PC-3 (cell line): ENCODE measurements at regions not wholly inside any gene's neighbourhood (a gene's known extent, or its start where the extent isn't known, plus 50 kb on each side); places are given as distances from the start of the nearest gene placed in this dataset.

Experiments used
- ATAC-seq: fragments of 200-7000 bp; cut with Tn5 transposase; 2 replicates; pipeline ENCODE4 v1.9.1; 2020; ENCODE audit warnings: mild to moderate bottlenecking, moderate library complexity
- BruUV-seq: library from RNA; stranded (reverse); fragments of 400-500 nt; replicated peaks from 2 replicates; lab custom pipeline; 2021; lab: Mats Ljungman, UMichigan
- CTCF ChIA-PET: fragments of 300-600 bp; sonication (Branson Sonifier 250); formaldehyde crosslinking; loops from one replicate; lab custom pipeline; 2022; ENCODE audit warnings: antibody characterized with exemption; lab: Charles Lee
- POLR2A ChIA-PET: fragments of 300-600 bp; sonication (Branson Sonifier 250); formaldehyde crosslinking; loops from one replicate; lab custom pipeline; 2022; ENCODE audit warnings: antibody characterized with exemption; ENCODE audit not compliant: unreplicated experiment; lab: Charles Lee
- DNase-seq: peaks from one replicate; pipeline ENCODE4 v3.0.0-alpha.2; 2015
- H2AFZ ChIP-seq: fragments of 300-600 bp; sonication (generic); 2 replicates; pipeline ENCODE4 v1.6.0; 2016; ENCODE audit warnings: antibody characterized with exemption, low read length
- H3F3A ChIP-seq: fragments of 300-600 bp; sonication (generic); one replicate; pipeline ENCODE4 v1.6.0; 2017; ENCODE audit warnings: antibody characterized with exemption, low read length, control low read depth, mild to moderate bottlenecking; ENCODE audit not compliant: unreplicated experiment
- H3K27ac ChIP-seq: fragments of 300-600 bp; sonication (generic); 2 replicates; pipeline ENCODE4 v1.5.1; 2016; ENCODE audit warnings: mild to moderate bottlenecking, low read length
- H3K27me3 ChIP-seq: fragments of 300-600 bp; sonication (generic); 2 replicates; pipeline ENCODE4 v1.6.1; 2016; ENCODE audit warnings: low read length, mixed read lengths
- H3K36me3 ChIP-seq: fragments of 300-600 bp; sonication (generic); 2 replicates; pipeline ENCODE4 v1.6.1; 2016; ENCODE audit warnings: low read depth, mixed run types, low read length, mixed read lengths
- H3K4me1 ChIP-seq: fragments of 300-600 bp; sonication (generic); 2 replicates; pipeline ENCODE4 v1.5.1; 2016; ENCODE audit warnings: low read length; ENCODE audit not compliant: insufficient read depth
- H3K4me2 ChIP-seq: fragments of 300-600 bp; sonication (generic); 2 replicates; pipeline ENCODE4 v1.6.0; 2016; ENCODE audit warnings: low read length
- H3K4me3 ChIP-seq: fragments of 300-600 bp; sonication (generic); 2 replicates; pipeline ENCODE4 v1.5.1; 2016; ENCODE audit warnings: mild to moderate bottlenecking, low read length, mixed read lengths
- H3K79me2 ChIP-seq: fragments of 300-600 bp; sonication (generic); 2 replicates; pipeline ENCODE4 v1.6.1; 2017; ENCODE audit warnings: low read length, mixed read lengths
- H3K9ac ChIP-seq: fragments of 300-600 bp; sonication (generic); 2 replicates; pipeline ENCODE4 v1.6.0; 2016; ENCODE audit warnings: mild to moderate bottlenecking, low read length
- H3K9me2 ChIP-seq: fragments of 300-600 bp; sonication (generic); replicated peaks from 2 replicates; pipeline ENCODE4 v1.6.1; 2016; ENCODE audit warnings: mixed run types, low read length, mixed read lengths
- H3K9me3 ChIP-seq: fragments of 300-600 bp; sonication (generic); 2 replicates; pipeline ENCODE4 v1.6.1; 2016; ENCODE audit warnings: low read length, mixed read lengths
- H4K20me1 ChIP-seq: fragments of 300-600 bp; sonication (generic); 2 replicates; pipeline ENCODE4 v1.6.1; 2016; ENCODE audit warnings: low read length, mixed read lengths
- CTCF ChIP-seq: fragments of 300-600 bp; sonication (generic); conservative IDR thresholded peaks from 2 replicates; pipeline ENCODE4 v1.5.1; 2017; ENCODE audit warnings: antibody characterized with exemption, low read depth, mild to moderate bottlenecking, low read length
- EZH2 ChIP-seq: fragments of 300-600 bp; sonication (generic); IDR thresholded peaks from one replicate; pipeline ENCODE4 v1.6.1; 2017; ENCODE audit warnings: antibody characterized with exemption, mild to moderate bottlenecking, low read length; ENCODE audit not compliant: unreplicated experiment
- EZH2phosphoT487 ChIP-seq: fragments of 300-600 bp; sonication (generic); IDR thresholded peaks from 2 replicates; pipeline ENCODE4 v1.6.1; 2018; ENCODE audit warnings: mild to moderate bottlenecking, antibody characterized with exemption, low read length, borderline replicate concordance
- intact Hi-C: fragments of 100-400 bp; cut with micrococcal nuclease; formaldehyde crosslinking; loops from 2 replicates; pipeline ENCODE4 v1.9.0; 2023

- Histone ChIP-seq H3K9ac (no peak overlapping the region), H3K9me2 (no peaks in the 10 kb centered on the region), H3K79me2 (no peaks in the 10 kb centered on the region), H3K4me2 (no peak overlapping the region), H4K20me1 (no peaks in the 10 kb centered on the region), H3K9me3 (no peaks in the 10 kb centered on the region), H3K27ac (no peak overlapping the region), H3F3A (no peaks in the 10 kb centered on the region), H3K4me3 (no peak overlapping the region), H3K27me3 (no peaks in the 10 kb centered on the region), H3K36me3 (no peaks in the 10 kb centered on the region), H2AFZ (no peak overlapping the region), H3K4me1 (no peaks in the 10 kb centered on the region)
- POLR2A ChIA-PET = no interaction called here
- intact Hi-C loops = no loop called here
- CTCF ChIA-PET = no interaction called here
- TF ChIP-seq EZH2phosphoT487 (no peak), EZH2 (no peak), CTCF (no peak)
- BruUV-seq = no TSS peak
- ATAC-seq = no peak
- DNase-seq = peak; percentile 24
Measured at GRCh38 chr5:62689599-62690368, 111.2 kb downstream of the LRRC70 start.

GRCh38 chr5:62686692-62687091 lies 108.1 kb downstream of the LRRC70 start:
- POLR2A ChIA-PET = no interaction called here
- intact Hi-C loops = no loop called here
- CTCF ChIA-PET = no interaction called here
- BruUV-seq = no TSS peak
- Histone ChIP-seq H4K20me1 (no peaks in the 10 kb centered on the region), H3K9ac (no peak overlapping the region), H3K9me2 (no peaks in the 10 kb centered on the region), H3K79me2 (no peaks in the 10 kb centered on the region), H3K4me3 (no peak overlapping the region), H3K36me3 (no peaks in the 10 kb centered on the region), H3K27me3 (no peaks in the 10 kb centered on the region), H3K9me3 (no peaks in the 10 kb centered on the region), H2AFZ (no peak overlapping the region), H3K4me2 (no peak overlapping the region), H3K27ac (no peak overlapping the region), H3K4me1 (no peaks in the 10 kb centered on the region), H3F3A (no peaks in the 10 kb centered on the region)
- no peak for DNase-seq
- TF ChIP-seq EZH2 (no peak), CTCF (no peak), EZH2phosphoT487 (no peak)
- ATAC-seq = no peak

GRCh38 chr5:62685221-62685620 lies 106.6 kb downstream of the LRRC70 start:
- H3K36me3 ChIP-seq = no peaks in the 10 kb centered on the region
- no peaks in the 10 kb centered on the region for H3K9me2 ChIP-seq
- H3K9ac ChIP-seq = no peak overlapping the region
- TF ChIP-seq CTCF = no peak
- no peak for TF ChIP-seq EZH2phosphoT487
- intact Hi-C loops = no loop called here
- ChIA-PET CTCF (no interaction called here), POLR2A (no interaction called here)
- H3K4me2 ChIP-seq = no peak overlapping the region
- H3K4me3 ChIP-seq = no peak overlapping the region
- no peaks in the 10 kb centered on the region for H3K9me3 ChIP-seq
- no peaks in the 10 kb centered on the region for H3K79me2 ChIP-seq
- DNase-seq = no peak
- ATAC-seq = no peak
- H4K20me1 ChIP-seq = no peaks in the 10 kb centered on the region
- H2AFZ ChIP-seq = no peak overlapping the region
- H3K4me1 ChIP-seq = no peaks in the 10 kb centered on the region
- BruUV-seq = no TSS peak
- no peak overlapping the region for H3K27ac ChIP-seq
- H3F3A ChIP-seq = no peaks in the 10 kb centered on the region
- H3K27me3 ChIP-seq = no peaks in the 10 kb centered on the region
